ENCODE measurements at regions not wholly inside any gene's neighbourhood (a gene's known extent, or its start where the extent isn't known, plus 50 kb on each side); places are given as distances from the start of the nearest gene placed in this dataset.

- DNase-seq (ENCODE audit: extremely low spot score): no peak
- POLR2A ChIA-PET: no interaction called here
- CTCF ChIA-PET: no interaction called here
- TF ChIP-seq ZNF384 (IDR thresholded peaks at IDR 0.05) (no peak), NFRKB (IDR thresholded peaks at IDR 0.05) (no peak), SUZ12 (IDR thresholded peaks at IDR 0.05) (no peak), LEF1 (IDR thresholded peaks at IDR 0.05; ENCODE audit: borderline replicate concordance) (no peak), FOXM1 (IDR thresholded peaks at IDR 0.05; ENCODE audit: borderline replicate concordance) (no peak), HDGF (IDR thresholded peaks at IDR 0.05; ENCODE audit: borderline replicate concordance) (no peak), CTBP1 (IDR thresholded peaks at IDR 0.05; ENCODE audit: borderline replicate concordance) (no peak), FOXA1 (IDR thresholded peaks at IDR 0.05) (no peak), PKNOX1 (IDR thresholded peaks at IDR 0.05) (no peak), BHLHE40 (IDR thresholded peaks at IDR 0.05; ENCODE audit: borderline replicate concordance) (no peak), ARNT (IDR thresholded peaks at IDR 0.05) (no peak), TARDBP (IDR thresholded peaks at IDR 0.05) (no peak), L3MBTL2 (conservative IDR thresholded peaks at IDR 0.05) (no peak), ELF4 (IDR thresholded peaks at IDR 0.05) (no peak), FOXK2 (IDR thresholded peaks at IDR 0.05) (no peak), SP1 (IDR thresholded peaks at IDR 0.05) (no peak)
Observed at GRCh38 chr3:144049374-144049773, 77.8 kb downstream of the DIPK2A start.

- CTCF ChIA-PET: no interaction called here
- POLR2A ChIA-PET: no interaction called here
- TF ChIP-seq SUZ12 (IDR thresholded peaks at IDR 0.05) (no peak), HDGF (IDR thresholded peaks at IDR 0.05; ENCODE audit: borderline replicate concordance) (no peak), LEF1 (IDR thresholded peaks at IDR 0.05; ENCODE audit: borderline replicate concordance) (no peak), BHLHE40 (IDR thresholded peaks at IDR 0.05; ENCODE audit: borderline replicate concordance) (no peak), SP1 (IDR thresholded peaks at IDR 0.05) (no peak), FOXK2 (IDR thresholded peaks at IDR 0.05) (no peak), ARNT (IDR thresholded peaks at IDR 0.05) (no peak), ELF4 (IDR thresholded peaks at IDR 0.05) (no peak), ZNF384 (IDR thresholded peaks at IDR 0.05) (no peak), TARDBP (IDR thresholded peaks at IDR 0.05) (no peak), PKNOX1 (IDR thresholded peaks at IDR 0.05) (no peak), NFRKB (IDR thresholded peaks at IDR 0.05) (no peak), FOXM1 (IDR thresholded peaks at IDR 0.05; ENCODE audit: borderline replicate concordance) (no peak), CTBP1 (IDR thresholded peaks at IDR 0.05; ENCODE audit: borderline replicate concordance) (no peak), L3MBTL2 (conservative IDR thresholded peaks at IDR 0.05) (no peak), FOXA1 (IDR thresholded peaks at IDR 0.05) (no peak)
- DNase-seq (ENCODE audit: extremely low spot score): no peak
Observed at GRCh38 chr3:144051211-144051610, 79.6 kb downstream of the DIPK2A start.

- CTCF ChIA-PET: no interaction called here
Observed at GRCh38 chr3:144052275-144052674, 80.7 kb downstream of the DIPK2A start.

GRCh38 chr3:144053121-144053520 is 81.5 kb downstream of the DIPK2A start:
- ChIA-PET CTCF (interaction anchor here (0.6 kb wide), 1 partner anchor 80 kb away, joined by 3 read pairs; no protein-coding TSS in a partner anchor), POLR2A (no interaction called here)
- no peak for DNase-seq (ENCODE audit: extremely low spot score)
- TF ChIP-seq SP1 (IDR thresholded peaks at IDR 0.05): no peak
- TF ChIP-seq FOXK2 (IDR thresholded peaks at IDR 0.05): no peak
- no peak for TF ChIP-seq ARNT (IDR thresholded peaks at IDR 0.05)
- no peak for TF ChIP-seq PKNOX1 (IDR thresholded peaks at IDR 0.05)
- no peak for TF ChIP-seq CTBP1 (IDR thresholded peaks at IDR 0.05; ENCODE audit: borderline replicate concordance)
- TF ChIP-seq NFRKB (IDR thresholded peaks at IDR 0.05): no peak
- TF ChIP-seq L3MBTL2 (conservative IDR thresholded peaks at IDR 0.05): no peak
- TF ChIP-seq FOXM1 (IDR thresholded peaks at IDR 0.05; ENCODE audit: borderline replicate concordance): no peak
- TF ChIP-seq TARDBP (IDR thresholded peaks at IDR 0.05): no peak
- no peak for TF ChIP-seq FOXA1 (IDR thresholded peaks at IDR 0.05)
- no peak for TF ChIP-seq ZNF384 (IDR thresholded peaks at IDR 0.05)
- TF ChIP-seq ELF4 (IDR thresholded peaks at IDR 0.05): no peak
- no peak for TF ChIP-seq LEF1 (IDR thresholded peaks at IDR 0.05; ENCODE audit: borderline replicate concordance)
- no peak for TF ChIP-seq SUZ12 (IDR thresholded peaks at IDR 0.05)
- no peak for TF ChIP-seq HDGF (IDR thresholded peaks at IDR 0.05; ENCODE audit: borderline replicate concordance)
- no peak for TF ChIP-seq BHLHE40 (IDR thresholded peaks at IDR 0.05; ENCODE audit: borderline replicate concordance)

More at GRCh38 chr3:144052275-144052674, 80.7 kb downstream of the DIPK2A start:
- DNase-seq (ENCODE audit: extremely low spot score): no peak
- no peak for TF ChIP-seq ELF4 (IDR thresholded peaks at IDR 0.05)
- no peak for TF ChIP-seq ARNT (IDR thresholded peaks at IDR 0.05)
- no peak for TF ChIP-seq CTBP1 (IDR thresholded peaks at IDR 0.05; ENCODE audit: borderline replicate concordance)
- TF ChIP-seq HDGF (IDR thresholded peaks at IDR 0.05; ENCODE audit: borderline replicate concordance): no peak
- no peak for TF ChIP-seq LEF1 (IDR thresholded peaks at IDR 0.05; ENCODE audit: borderline replicate concordance)
- no peak for TF ChIP-seq L3MBTL2 (conservative IDR thresholded peaks at IDR 0.05)
- no peak for TF ChIP-seq FOXK2 (IDR thresholded peaks at IDR 0.05)
- TF ChIP-seq FOXM1 (IDR thresholded peaks at IDR 0.05; ENCODE audit: borderline replicate concordance): no peak
- no peak for TF ChIP-seq SUZ12 (IDR thresholded peaks at IDR 0.05)
- no peak for TF ChIP-seq FOXA1 (IDR thresholded peaks at IDR 0.05)
- no peak for TF ChIP-seq PKNOX1 (IDR thresholded peaks at IDR 0.05)
- TF ChIP-seq SP1 (IDR thresholded peaks at IDR 0.05): no peak
- no peak for TF ChIP-seq NFRKB (IDR thresholded peaks at IDR 0.05)
- no peak for TF ChIP-seq BHLHE40 (IDR thresholded peaks at IDR 0.05; ENCODE audit: borderline replicate concordance)
- POLR2A ChIA-PET: no interaction called here

- POLR2A ChIA-PET: no interaction called here
- CTCF ChIA-PET: interaction anchor here (0.7 kb wide), 1 partner anchor 623 kb away, joined by 4 read pairs; no protein-coding TSS in a partner anchor
- no peak for DNase-seq (ENCODE audit: extremely low spot score)
- TF ChIP-seq PKNOX1 (IDR thresholded peaks at IDR 0.05) (no peak), FOXM1 (IDR thresholded peaks at IDR 0.05; ENCODE audit: borderline replicate concordance) (no peak), TARDBP (IDR thresholded peaks at IDR 0.05) (no peak), ELF4 (IDR thresholded peaks at IDR 0.05) (no peak), CTBP1 (IDR thresholded peaks at IDR 0.05; ENCODE audit: borderline replicate concordance) (no peak), SP1 (IDR thresholded peaks at IDR 0.05) (no peak), NFRKB (IDR thresholded peaks at IDR 0.05) (no peak), LEF1 (IDR thresholded peaks at IDR 0.05; ENCODE audit: borderline replicate concordance) (no peak), SUZ12 (IDR thresholded peaks at IDR 0.05) (no peak), ZNF384 (IDR thresholded peaks at IDR 0.05) (no peak)
Observed at GRCh38 chr3:144054766-144055165, 83.1 kb downstream of the DIPK2A start.
